ENCODE measurements at regions not wholly inside any gene's neighbourhood (a gene's known extent, or its start where the extent isn't known, plus 50 kb on each side); places are given as distances from the start of the nearest gene placed in this dataset.

- H3K27ac ChIP-seq (ENCODE audit: low read length): no peak overlapping the region
- ATAC-seq: no peak
- H3K79me2 ChIP-seq (ENCODE audit: low read length): no peaks in the 10 kb centered on the region
- H3K4me3 ChIP-seq (ENCODE audit: low read length): no peak overlapping the region
- H3K36me3 ChIP-seq (ENCODE audit: low read depth, low read length): no peaks in the 10 kb centered on the region
- no TSS peak for BruUV-seq (replicated peaks)
- no peak overlapping the region for H3K9ac ChIP-seq (ENCODE audit: low read length)
- no peaks in the 10 kb centered on the region for H3K9me2 ChIP-seq (replicated peaks; ENCODE audit: low read length)
- H3K4me1 ChIP-seq (ENCODE audit: insufficient read depth, low read length): no peaks in the 10 kb centered on the region
- H4K20me1 ChIP-seq (ENCODE audit: low read length): no peaks in the 10 kb centered on the region
- CTCF ChIA-PET: no interaction called here
- H3K27me3 ChIP-seq (ENCODE audit: low read length): no peaks in the 10 kb centered on the region
- TF ChIP-seq EZH2phosphoT487 (IDR thresholded peaks at IDR 0.05; ENCODE audit: borderline replicate concordance, low read length) (no peak), CTCF (conservative IDR thresholded peaks at IDR 0.05; ENCODE audit: low read depth, low read length) (no peak), EZH2 (IDR thresholded peaks at IDR 0.05; ENCODE audit: low read length, unreplicated experiment) (no peak)
- DNase-seq: no peak
- H3K9me3 ChIP-seq (ENCODE audit: low read length): no peaks in the 10 kb centered on the region
- no peaks in the 10 kb centered on the region for H3F3A ChIP-seq (ENCODE audit: low read length, unreplicated experiment)
- H2AFZ ChIP-seq (ENCODE audit: low read length): no peak overlapping the region
- POLR2A ChIA-PET (ENCODE audit: unreplicated experiment): no interaction called here
- no peak overlapping the region for H3K4me2 ChIP-seq (ENCODE audit: low read length)
- intact Hi-C loops (cut with micrococcal nuclease): no loop called here
Observed at GRCh38 chr13:104632736-104633135, 1566.5 kb upstream of the SLC10A2 start.

GRCh38 chr13:104625201-104625600, 1559.0 kb upstream of the SLC10A2 start:
- no peak for ATAC-seq

DNA sequence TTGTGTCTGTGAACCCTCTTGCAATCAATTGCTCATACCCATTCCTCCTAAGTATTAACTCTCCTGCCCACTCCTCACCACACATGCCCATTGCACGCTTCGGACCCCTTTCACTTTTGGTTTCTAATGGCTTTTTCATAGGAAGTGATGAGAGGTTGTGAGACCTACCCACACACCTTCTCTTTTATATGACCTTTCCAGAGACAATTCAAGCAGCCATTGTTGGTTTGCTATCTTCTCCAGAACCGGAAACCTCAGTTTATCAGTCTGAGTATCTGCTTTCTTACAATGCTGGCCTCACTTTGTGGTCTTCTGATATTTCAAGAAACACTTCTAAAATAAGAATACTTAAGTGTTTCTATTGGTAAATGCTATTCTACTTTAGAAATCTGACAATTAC, 1550.8 kb upstream of the SLC10A2 start:
- CTCF ChIA-PET: no interaction called here
- ATAC-seq (no peak), DNase-seq (no peak)
- TF ChIP-seq EZH2phosphoT487 (IDR thresholded peaks at IDR 0.05; ENCODE audit: borderline replicate concordance, low read length) (no peak), CTCF (conservative IDR thresholded peaks at IDR 0.05; ENCODE audit: low read depth, low read length) (no peak), EZH2 (IDR thresholded peaks at IDR 0.05; ENCODE audit: low read length, unreplicated experiment) (no peak)
- no peaks in the 10 kb centered on the region for H3K36me3 ChIP-seq (ENCODE audit: low read depth, low read length)
- no peaks in the 10 kb centered on the region for H3F3A ChIP-seq (ENCODE audit: low read length, unreplicated experiment)
- POLR2A ChIA-PET (ENCODE audit: unreplicated experiment): no interaction called here
- H3K9ac ChIP-seq (ENCODE audit: low read length): no peak overlapping the region
- BruUV-seq (replicated peaks): no TSS peak
- no peaks in the 10 kb centered on the region for H3K79me2 ChIP-seq (ENCODE audit: low read length)
- no peak overlapping the region for H3K4me3 ChIP-seq (ENCODE audit: low read length)
- H3K9me3 ChIP-seq (ENCODE audit: low read length): no peaks in the 10 kb centered on the region
- H3K4me2 ChIP-seq (ENCODE audit: low read length): no peak overlapping the region
- intact Hi-C loops (cut with micrococcal nuclease): no loop called here
- no peaks in the 10 kb centered on the region for H4K20me1 ChIP-seq (ENCODE audit: low read length)
- no peak overlapping the region for H2AFZ ChIP-seq (ENCODE audit: low read length)
- no peaks in the 10 kb centered on the region for H3K27me3 ChIP-seq (ENCODE audit: low read length)
- no peaks in the 10 kb centered on the region for H3K4me1 ChIP-seq (ENCODE audit: insufficient read depth, low read length)
- no peak overlapping the region for H3K27ac ChIP-seq (ENCODE audit: low read length)
- no peaks in the 10 kb centered on the region for H3K9me2 ChIP-seq (replicated peaks; ENCODE audit: low read length)

More at GRCh38 chr13:104625201-104625600, 1559.0 kb upstream of the SLC10A2 start:
- no peaks in the 10 kb centered on the region for H3K4me1 ChIP-seq (ENCODE audit: insufficient read depth, low read length)
- no peak for DNase-seq
- no TSS peak for BruUV-seq (replicated peaks)
- no peaks in the 10 kb centered on the region for H3K36me3 ChIP-seq (ENCODE audit: low read depth, low read length)
- no peak overlapping the region for H3K27ac ChIP-seq (ENCODE audit: low read length)
- CTCF ChIA-PET: no interaction called here
- H2AFZ ChIP-seq (ENCODE audit: low read length): no peak overlapping the region
- no peak overlapping the region for H3K9ac ChIP-seq (ENCODE audit: low read length)
- TF ChIP-seq CTCF (conservative IDR thresholded peaks at IDR 0.05; ENCODE audit: low read depth, low read length) (no peak), EZH2phosphoT487 (IDR thresholded peaks at IDR 0.05; ENCODE audit: borderline replicate concordance, low read length) (no peak), EZH2 (IDR thresholded peaks at IDR 0.05; ENCODE audit: low read length, unreplicated experiment) (no peak)
- no peaks in the 10 kb centered on the region for H3K79me2 ChIP-seq (ENCODE audit: low read length)
- intact Hi-C loops (cut with micrococcal nuclease): no loop called here
- no peak overlapping the region for H3K4me2 ChIP-seq (ENCODE audit: low read length)
- no peaks in the 10 kb centered on the region for H4K20me1 ChIP-seq (ENCODE audit: low read length)
- POLR2A ChIA-PET (ENCODE audit: unreplicated experiment): no interaction called here
- H3K4me3 ChIP-seq (ENCODE audit: low read length): no peak overlapping the region
- no peaks in the 10 kb centered on the region for H3K27me3 ChIP-seq (ENCODE audit: low read length)
- no peaks in the 10 kb centered on the region for H3K9me3 ChIP-seq (ENCODE audit: low read length)
- H3K9me2 ChIP-seq (replicated peaks; ENCODE audit: low read length): no peaks in the 10 kb centered on the region
- no peaks in the 10 kb centered on the region for H3F3A ChIP-seq (ENCODE audit: low read length, unreplicated experiment)
